ENCODE measurements at regions not wholly inside any gene's neighbourhood (a gene's known extent, or its start where the extent isn't known, plus 50 kb on each side); places are given as distances from the start of the nearest gene placed in this dataset.

DNA sequence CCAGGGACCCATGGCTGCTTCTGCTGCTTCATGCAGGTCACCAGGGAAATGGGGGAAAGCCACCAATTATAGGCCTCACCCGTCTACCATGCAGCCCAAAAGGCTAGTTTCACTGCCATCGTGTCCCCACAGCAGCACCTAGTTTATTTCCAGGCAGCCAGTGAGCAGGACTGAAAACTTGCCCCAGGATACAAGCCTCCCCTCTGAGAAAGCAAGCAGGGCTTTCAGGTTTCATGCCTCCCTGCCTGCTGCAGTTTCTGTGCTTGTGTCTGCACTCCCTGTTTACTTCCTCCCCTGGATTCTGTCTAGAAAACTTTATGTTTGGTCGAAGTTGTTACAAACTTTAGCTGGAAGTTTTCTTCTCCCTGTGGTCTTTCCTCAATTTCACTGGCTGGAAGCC is 319.1 kb downstream of the ANXA1 start:
- no peak for DNase-seq

DNA sequence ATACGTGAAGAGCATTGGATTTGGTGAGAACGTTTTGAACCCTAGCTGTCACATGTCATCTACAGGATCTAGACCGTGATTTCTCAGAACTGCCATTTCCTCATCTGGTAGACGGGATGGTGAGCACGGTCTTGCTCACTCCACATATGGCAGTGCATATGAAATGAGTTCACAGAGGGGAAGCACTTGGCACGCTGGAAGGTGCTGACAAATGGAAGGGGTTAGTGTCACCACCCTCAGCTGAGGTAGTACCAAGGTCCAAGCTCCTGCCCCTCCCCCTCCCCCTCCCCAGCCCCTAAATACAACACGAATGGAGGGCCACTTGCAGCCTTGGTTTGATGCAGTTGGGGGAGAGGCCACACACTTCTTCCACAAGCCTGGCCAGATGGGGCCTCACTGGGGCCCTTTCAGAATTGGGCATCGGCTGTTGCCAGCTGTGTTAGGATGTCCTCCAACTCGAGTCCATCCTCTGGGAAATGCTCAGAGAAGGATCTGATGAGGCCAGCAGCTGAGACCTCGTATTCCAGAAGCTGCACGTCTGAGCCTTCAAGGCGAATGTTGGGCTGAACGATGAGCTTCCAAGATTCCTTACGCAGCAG is 322.4 kb downstream of the ANXA1 start:
- DNase-seq = no peak

GRCh38 chr9:73474625-73475024 is 323.0 kb downstream of the ANXA1 start:
- no peak for DNase-seq

DNA sequence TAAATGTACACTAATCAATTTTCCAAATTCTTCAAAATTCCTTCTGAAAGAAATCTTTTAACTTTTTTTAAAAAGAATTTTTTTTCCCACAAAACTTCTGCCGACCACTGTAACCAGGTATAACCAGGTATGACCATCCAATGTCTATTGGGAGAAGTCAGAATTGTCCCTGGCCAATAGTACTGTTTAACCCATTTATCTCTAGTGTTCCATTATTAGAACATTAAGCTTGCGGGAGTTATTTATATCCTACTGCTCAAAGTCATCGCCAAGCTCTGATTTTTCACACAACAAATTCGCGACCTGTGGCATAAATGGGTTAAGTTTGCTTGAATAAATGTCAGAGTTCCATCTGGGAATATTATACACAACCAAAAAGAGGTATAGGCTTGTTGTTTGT is 343.2 kb downstream of the ANXA1 start:
- no peak for DNase-seq

DNA sequence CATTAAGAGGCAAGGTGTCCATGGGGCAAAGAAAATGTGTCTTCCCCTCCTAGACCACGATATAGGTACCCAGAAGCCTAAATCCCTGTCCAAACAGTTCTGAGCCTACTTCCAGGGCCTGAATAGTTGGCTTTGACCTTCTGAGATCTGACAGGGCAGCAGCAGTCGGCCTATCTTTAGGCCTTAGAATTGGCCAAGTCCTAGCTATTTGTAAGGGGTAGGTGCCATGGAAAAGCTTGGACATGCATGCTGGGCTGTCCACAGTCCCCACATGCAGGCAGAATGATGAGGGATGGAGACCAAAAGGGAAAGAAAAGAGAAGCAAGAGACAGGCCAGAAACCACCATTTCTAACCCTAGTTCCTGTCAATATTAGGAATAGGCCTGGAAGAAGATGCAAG is 346.1 kb downstream of the ANXA1 start:
- no peak for DNase-seq

GRCh38 chr9:73515216-73515615 is 363.6 kb downstream of the ANXA1 start:
- DNase-seq = no peak

- no peak for DNase-seq
These were observed 371.7 kb downstream of the ANXA1 start for GRCh38 chr9:73523391-73523790.

DNA sequence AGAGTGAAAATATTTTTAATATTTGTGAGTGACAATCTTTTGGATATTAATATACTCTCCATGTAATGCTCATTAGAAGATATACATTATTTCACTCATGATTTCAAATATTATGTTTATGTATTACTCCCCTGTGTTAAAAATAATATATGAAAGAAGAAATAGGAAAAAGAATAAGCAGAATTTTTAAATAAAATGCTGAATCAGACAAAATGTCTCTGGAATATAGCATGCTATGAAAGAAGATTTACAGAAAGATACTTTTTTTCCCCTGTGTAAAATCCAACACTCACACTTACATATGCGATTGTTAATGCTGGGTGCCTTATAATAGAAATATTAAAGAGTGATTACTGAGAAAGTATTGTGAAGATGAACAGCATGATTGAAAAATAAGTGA is 373.7 kb downstream of the ANXA1 start:
- DNase-seq = no peak

GRCh38 chr9:73527521-73527920 is 375.9 kb downstream of the ANXA1 start:
- no peak for DNase-seq

- DNase-seq = no peak
These were observed 377.3 kb downstream of the ANXA1 start for GRCh38 chr9:73528926-73529325.

- DNase-seq = no peak
These were observed 378.0 kb downstream of the ANXA1 start for GRCh38 chr9:73529666-73530065.

GRCh38 chr9:73531051-73531532 is 379.4 kb downstream of the ANXA1 start:
- DNase-seq = no peak

GRCh38 chr9:73531658-73532057 is 380.0 kb downstream of the ANXA1 start:
- no peak for DNase-seq

GRCh38 chr9:73532985-73533384 is 381.3 kb downstream of the ANXA1 start:
- no peak for DNase-seq

DNA sequence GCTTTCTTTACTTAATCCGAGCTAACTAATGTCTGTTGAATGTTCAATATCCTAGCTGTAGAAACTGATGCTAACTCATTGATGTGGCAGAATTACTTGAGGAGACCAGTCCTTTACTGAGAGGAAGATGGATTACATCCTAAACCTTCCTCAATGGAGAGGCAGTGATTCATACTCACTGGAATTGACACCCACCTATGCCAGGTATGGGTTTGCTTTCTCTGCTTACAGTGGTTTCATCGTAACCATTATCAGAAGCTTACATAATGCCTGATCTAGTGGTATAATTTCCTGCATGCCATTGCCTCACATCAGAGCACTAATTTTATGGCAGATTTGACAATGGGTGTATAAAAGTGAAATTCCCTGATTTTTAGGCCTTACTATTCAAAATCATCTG is 384.7 kb downstream of the ANXA1 start:
- DNase-seq = no peak

- DNase-seq = no peak
These were observed 385.9 kb downstream of the ANXA1 start for GRCh38 chr9:73537561-73537960.

- DNase-seq = no peak
These were observed 388.3 kb downstream of the ANXA1 start for GRCh38 chr9:73539881-73540390.

- no peak for DNase-seq
These were observed 390.3 kb downstream of the ANXA1 start for GRCh38 chr9:73541923-73542322.

- no peak for DNase-seq
These were observed 392.1 kb downstream of the ANXA1 start for GRCh38 chr9:73543727-73544126.

DNA sequence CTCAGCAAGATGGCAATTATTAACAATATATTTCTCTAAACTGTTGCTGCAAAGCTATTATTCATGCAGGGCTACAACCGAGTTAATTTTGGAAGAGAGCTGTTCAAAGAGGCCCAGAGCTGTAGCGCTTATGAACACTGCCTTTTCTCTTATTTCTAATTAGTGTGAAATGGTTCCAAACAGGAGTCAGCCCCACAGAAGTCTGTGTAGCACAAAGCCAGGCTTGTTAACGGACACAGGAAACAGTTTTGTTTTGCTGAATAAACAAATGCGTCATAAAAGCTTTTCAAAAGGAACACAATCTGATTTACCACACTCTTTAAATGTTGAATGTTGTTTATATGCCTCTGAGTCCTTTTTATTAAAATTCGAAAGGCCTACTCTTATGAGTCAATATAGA is 396.5 kb downstream of the ANXA1 start:
- DNase-seq = no peak

- no peak for DNase-seq
These were observed 398.3 kb downstream of the ANXA1 start for GRCh38 chr9:73549991-73550390.

DNA sequence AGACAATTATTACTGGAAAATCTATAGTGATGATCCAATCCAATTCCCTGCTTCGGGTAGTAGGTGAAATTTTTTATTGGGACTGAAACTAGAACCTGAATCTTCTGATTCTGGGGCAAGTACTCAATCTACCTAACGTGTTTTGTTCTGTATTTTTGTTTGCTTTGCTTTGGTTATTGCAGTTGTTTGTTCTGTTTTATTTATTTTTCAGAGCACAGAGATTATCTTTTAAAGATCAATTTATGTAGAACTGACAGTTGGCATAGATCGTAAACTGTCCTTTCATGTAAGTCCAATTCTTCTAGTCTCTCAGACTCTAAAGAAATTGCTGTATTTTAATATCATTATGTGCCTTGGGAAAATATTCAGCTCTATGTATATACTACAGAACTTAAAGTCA is 401.6 kb downstream of the ANXA1 start:
- DNase-seq = no peak

- DNase-seq = no peak
These were observed 406.8 kb downstream of the ANXA1 start for GRCh38 chr9:73558471-73558870.

DNA sequence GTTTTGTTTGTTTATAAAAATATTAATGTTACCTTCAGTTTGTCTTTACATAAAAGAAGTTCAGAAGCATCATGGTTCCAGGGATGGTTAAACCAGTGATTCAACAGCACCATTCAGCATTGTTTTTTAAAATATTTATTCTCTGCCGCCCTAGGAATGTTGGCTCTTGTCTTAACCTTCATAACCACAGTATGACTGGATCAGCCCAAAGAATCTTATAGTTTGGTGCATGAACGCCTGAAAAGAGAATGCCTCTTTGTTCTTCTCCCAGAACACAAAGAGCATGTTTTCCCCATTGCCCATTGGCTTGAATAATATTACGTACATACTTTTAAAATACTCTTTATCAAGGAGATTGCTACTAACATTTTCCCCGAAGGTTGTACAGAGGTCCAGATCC is 413.4 kb downstream of the ANXA1 start:
- DNase-seq = no peak

- no peak for DNase-seq
These were observed 414.3 kb downstream of the ANXA1 start for GRCh38 chr9:73565833-73566465.

Measured in CD4-positive, alpha-beta T cell treated with Interleukin-17A for 1 hour (primary cell).